ENCODE measurements at regions not wholly inside any gene's neighbourhood (a gene's known extent, or its start where the extent isn't known, plus 50 kb on each side); places are given as distances from the start of the nearest gene placed in this dataset.

DNA sequence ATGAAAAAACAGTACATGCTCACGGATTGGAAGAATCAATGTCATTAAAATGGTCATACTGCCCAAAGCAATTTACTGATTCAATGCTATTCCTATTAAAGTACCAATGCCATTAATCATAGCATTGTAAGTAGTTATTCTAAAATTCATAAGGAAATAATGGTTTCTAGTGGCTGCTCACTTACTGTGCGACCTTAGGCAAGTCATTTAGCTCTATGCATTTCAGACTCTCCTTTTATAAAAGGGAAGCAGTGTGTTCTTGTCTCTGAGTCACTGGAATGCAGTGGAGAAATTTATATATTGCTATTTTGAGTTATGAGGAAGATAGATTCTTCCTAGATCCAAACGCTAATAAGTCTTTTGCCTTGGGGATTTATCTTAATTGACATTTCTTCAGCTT is 174.8 kb downstream of the KCNA4 start:
- RAD21 ChIA-PET (ENCODE audit: low non-redundant PET in 1 of 2, low total read pairs in 2 of 2, uncharacterized antibody in 2 of 2, unreplicated experiment in 2 of 2) = no interaction called here

More for the DNA sequence above, 174.8 kb downstream of the KCNA4 start:
- POLR2A ChIA-PET = no interaction called here
- no peak overlapping the region for H3K4me2 ChIP-seq (ENCODE audit: low read length)
- TF ChIP-seq ZNF274 (IDR thresholded peaks at IDR 0.05; ENCODE audit: low read depth, low read length) (no peak), TCF7L2 (IDR thresholded peaks at IDR 0.05; ENCODE audit: borderline replicate concordance, extremely low read depth, insufficient read depth, insufficient read length) (no peak), JUND (IDR thresholded peaks at IDR 0.05) (no peak), CBX3 (IDR thresholded peaks at IDR 0.05; ENCODE audit: low read depth) (no peak), SP1 (IDR thresholded peaks at IDR 0.05; ENCODE audit: low read depth) (no peak), EZH2phosphoT487 (IDR thresholded peaks at IDR 0.05; ENCODE audit: borderline replicate concordance) (no peak), ZFX (IDR thresholded peaks at IDR 0.05) (no peak), YY1 (IDR thresholded peaks at IDR 0.05; ENCODE audit: extremely low read depth, insufficient replicate concordance, low read depth, low read length) (no peak), ELF1 (IDR thresholded peaks at IDR 0.05; ENCODE audit: borderline replicate concordance, low read depth) (no peak), ATF3 (IDR thresholded peaks at IDR 0.05) (no peak), SIN3A (IDR thresholded peaks at IDR 0.05; ENCODE audit: low read depth) (no peak), CEBPB (IDR thresholded peaks at IDR 0.05; ENCODE audit: low read depth) (no peak), EGR1 (IDR thresholded peaks at IDR 0.05; ENCODE audit: low read depth) (no peak), RAD21 (IDR thresholded peaks at IDR 0.05; ENCODE audit: low read depth) (no peak), POLR2AphosphoS5 (IDR thresholded peaks at IDR 0.05; ENCODE audit: low read depth, low read length) (no peak), POLR2A (IDR thresholded peaks at IDR 0.05; ENCODE audit: borderline replicate concordance, extremely low read depth, insufficient read depth, insufficient read length) (no peak), SRF (IDR thresholded peaks at IDR 0.05; ENCODE audit: low read depth) (no peak)
- TF ChIP-seq, protein P1, sequence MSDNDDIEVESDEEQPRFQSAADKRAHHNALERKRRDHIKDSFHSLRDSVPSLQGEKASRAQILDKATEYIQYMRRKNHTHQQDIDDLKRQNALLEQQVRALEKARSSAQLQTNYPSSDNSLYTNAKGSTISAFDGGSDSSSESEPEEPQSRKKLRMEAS (IDR thresholded peaks at IDR 0.05) = no peak
- TF ChIP-seq, protein P2, sequence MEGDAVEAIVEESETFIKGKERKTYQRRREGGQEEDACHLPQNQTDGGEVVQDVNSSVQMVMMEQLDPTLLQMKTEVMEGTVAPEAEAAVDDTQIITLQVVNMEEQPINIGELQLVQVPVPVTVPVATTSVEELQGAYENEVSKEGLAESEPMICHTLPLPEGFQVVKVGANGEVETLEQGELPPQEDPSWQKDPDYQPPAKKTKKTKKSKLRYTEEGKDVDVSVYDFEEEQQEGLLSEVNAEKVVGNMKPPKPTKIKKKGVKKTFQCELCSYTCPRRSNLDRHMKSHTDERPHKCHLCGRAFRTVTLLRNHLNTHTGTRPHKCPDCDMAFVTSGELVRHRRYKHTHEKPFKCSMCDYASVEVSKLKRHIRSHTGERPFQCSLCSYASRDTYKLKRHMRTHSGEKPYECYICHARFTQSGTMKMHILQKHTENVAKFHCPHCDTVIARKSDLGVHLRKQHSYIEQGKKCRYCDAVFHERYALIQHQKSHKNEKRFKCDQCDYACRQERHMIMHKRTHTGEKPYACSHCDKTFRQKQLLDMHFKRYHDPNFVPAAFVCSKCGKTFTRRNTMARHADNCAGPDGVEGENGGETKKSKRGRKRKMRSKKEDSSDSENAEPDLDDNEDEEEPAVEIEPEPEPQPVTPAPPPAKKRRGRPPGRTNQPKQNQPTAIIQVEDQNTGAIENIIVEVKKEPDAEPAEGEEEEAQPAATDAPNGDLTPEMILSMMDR (IDR thresholded peaks at IDR 0.05 in 2 of 3, conservative IDR thresholded peaks at IDR 0.05 in 1 of 3; ENCODE audit: borderline replicate concordance in 1 of 3, insufficient read depth in 1 of 3, low read depth in 2 of 3, low read length in 2 of 3) = no peak
- TF ChIP-seq, protein P3, sequence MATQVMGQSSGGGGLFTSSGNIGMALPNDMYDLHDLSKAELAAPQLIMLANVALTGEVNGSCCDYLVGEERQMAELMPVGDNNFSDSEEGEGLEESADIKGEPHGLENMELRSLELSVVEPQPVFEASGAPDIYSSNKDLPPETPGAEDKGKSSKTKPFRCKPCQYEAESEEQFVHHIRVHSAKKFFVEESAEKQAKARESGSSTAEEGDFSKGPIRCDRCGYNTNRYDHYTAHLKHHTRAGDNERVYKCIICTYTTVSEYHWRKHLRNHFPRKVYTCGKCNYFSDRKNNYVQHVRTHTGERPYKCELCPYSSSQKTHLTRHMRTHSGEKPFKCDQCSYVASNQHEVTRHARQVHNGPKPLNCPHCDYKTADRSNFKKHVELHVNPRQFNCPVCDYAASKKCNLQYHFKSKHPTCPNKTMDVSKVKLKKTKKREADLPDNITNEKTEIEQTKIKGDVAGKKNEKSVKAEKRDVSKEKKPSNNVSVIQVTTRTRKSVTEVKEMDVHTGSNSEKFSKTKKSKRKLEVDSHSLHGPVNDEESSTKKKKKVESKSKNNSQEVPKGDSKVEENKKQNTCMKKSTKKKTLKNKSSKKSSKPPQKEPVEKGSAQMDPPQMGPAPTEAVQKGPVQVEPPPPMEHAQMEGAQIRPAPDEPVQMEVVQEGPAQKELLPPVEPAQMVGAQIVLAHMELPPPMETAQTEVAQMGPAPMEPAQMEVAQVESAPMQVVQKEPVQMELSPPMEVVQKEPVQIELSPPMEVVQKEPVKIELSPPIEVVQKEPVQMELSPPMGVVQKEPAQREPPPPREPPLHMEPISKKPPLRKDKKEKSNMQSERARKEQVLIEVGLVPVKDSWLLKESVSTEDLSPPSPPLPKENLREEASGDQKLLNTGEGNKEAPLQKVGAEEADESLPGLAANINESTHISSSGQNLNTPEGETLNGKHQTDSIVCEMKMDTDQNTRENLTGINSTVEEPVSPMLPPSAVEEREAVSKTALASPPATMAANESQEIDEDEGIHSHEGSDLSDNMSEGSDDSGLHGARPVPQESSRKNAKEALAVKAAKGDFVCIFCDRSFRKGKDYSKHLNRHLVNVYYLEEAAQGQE (IDR thresholded peaks at IDR 0.05; ENCODE audit: low read depth) = no peak
- H3K9me2 ChIP-seq (ENCODE audit: insufficient read depth) = no peaks in the 10 kb centered on the region
- no peaks in the 10 kb centered on the region for H3K36me3 ChIP-seq (ENCODE audit: control insufficient read depth in 1 of 2, insufficient read depth in 2 of 2, low read length in 2 of 2)
- ATAC-seq (no peak), DNase-seq (ENCODE audit: low read depth, low spot score) (no peak)
- H3K9ac ChIP-seq (ENCODE audit: low read length) = no peak overlapping the region
- intact Hi-C loops (cut with micrococcal nuclease) = no loop called here
- H3K9me3 ChIP-seq (ENCODE audit: control insufficient read depth in 1 of 2, insufficient read depth in 1 of 2, low read depth in 1 of 2, low read length in 2 of 2) = no peaks in the 10 kb centered on the region; a peak in 1 of 4 replicates
- H3K79me2 ChIP-seq (ENCODE audit: insufficient read depth, low read length) = no peaks in the 10 kb centered on the region
- H3K4me1 ChIP-seq (ENCODE audit: control insufficient read depth in 1 of 2, insufficient read depth in 2 of 2, low read length in 2 of 2) = no peaks in the 10 kb centered on the region
- no TSS peak for BruUV-seq (replicated peaks)
- no peaks in the 10 kb centered on the region for H4K20me1 ChIP-seq (ENCODE audit: insufficient read depth)
- H3K27me3 ChIP-seq (ENCODE audit: insufficient read depth, low read length) = no peaks in the 10 kb centered on the region
- H2AFZ ChIP-seq (ENCODE audit: low read depth, low read length, poor library complexity, severe bottlenecking) = no peak overlapping the region
- CTCF ChIA-PET = no interaction called here
- no peak overlapping the region for H3K27ac ChIP-seq (ENCODE audit: low read depth, low read length)
- H3K4me3 ChIP-seq (replicated peaks in 1 of 2; ENCODE audit: low read depth in 1 of 2, low read length in 2 of 2) = no peak overlapping the region
